KMS-11 (cell line): ENCODE measurements at regions not wholly inside any gene's neighbourhood (a gene's known extent, or its start where the extent isn't known, plus 50 kb on each side); places are given as distances from the start of the nearest gene placed in this dataset.

ENCODE experiments used
- H2AFZ ChIP-seq: fragments of 200-600 bp; sonication (generic); 2 replicates; pipeline ENCODE4 v1.6.1; 2016; ENCODE audit warnings: antibody characterized with exemption, mixed run types, low read depth
- H3K27ac ChIP-seq: fragments of 200-600 bp; sonication (generic); 2 replicates; pipeline ENCODE4 v1.6.1; 2016; ENCODE audit warnings: mild to moderate bottlenecking, mixed run types
- H3K27me3 ChIP-seq: fragments of 200-600 bp; sonication (generic); 2 replicates; pipeline ENCODE4 v1.6.1; 2017; ENCODE audit warnings: mild to moderate bottlenecking, low read depth, mixed run types, moderate library complexity; ENCODE audit not compliant: insufficient read depth
- H3K36me3 ChIP-seq: fragments of 200-600 bp; sonication (generic); 2 replicates; pipeline ENCODE4 v1.6.1; 2017; ENCODE audit warnings: mild to moderate bottlenecking, mixed run types; ENCODE audit not compliant: insufficient read depth
- H3K4me1 ChIP-seq: fragments of 200-600 bp; sonication (generic); 2 replicates; pipeline ENCODE4 v1.6.1; 2016; ENCODE audit warnings: mild to moderate bottlenecking, low read depth, mixed run types; ENCODE audit not compliant: poor library complexity, severe bottlenecking
- H3K4me2 ChIP-seq: fragments of 200-600 bp; sonication (generic); 2 replicates; pipeline ENCODE4 v1.7.0; 2016; ENCODE audit warnings: mild to moderate bottlenecking, mixed run types
- H3K4me3 ChIP-seq: fragments of 200-600 bp; sonication (generic); IDR thresholded peaks from 2 replicates; pipeline ENCODE4 v1.6.1; 2017; ENCODE audit warnings: low read depth, low read length, mixed read lengths; ENCODE audit not compliant: insufficient read depth
- H3K79me2 ChIP-seq: fragments of 200-600 bp; sonication (generic); 2 replicates; pipeline ENCODE4 v1.6.1; 2016; ENCODE audit warnings: low read depth, mixed run types; ENCODE audit not compliant: insufficient read depth
- H3K9ac ChIP-seq: fragments of 200-600 bp; sonication (generic); 2 replicates; pipeline ENCODE4 v1.6.1; 2016; ENCODE audit warnings: mild to moderate bottlenecking, mixed run types
- H4K20me1 ChIP-seq: fragments of 200-600 bp; sonication (generic); 2 replicates; pipeline ENCODE4 v1.6.1; 2016; ENCODE audit warnings: mild to moderate bottlenecking, mixed run types; ENCODE audit not compliant: insufficient read depth
- CTCF ChIP-seq: fragments of 200-600 bp; sonication (generic); conservative IDR thresholded peaks from 2 replicates; pipeline ENCODE4 v1.6.1; 2017; ENCODE audit warnings: low read depth, mild to moderate bottlenecking, antibody characterized with exemption, low read length, moderate library complexity, mixed read lengths

- Histone ChIP-seq H3K4me3 (no peak overlapping the region), H3K9ac (no peak overlapping the region), H4K20me1 (no peaks in the 10 kb centered on the region), H3K27me3 (no peaks in the 10 kb centered on the region), H3K4me1 (no peaks in the 10 kb centered on the region), H3K4me2 (no peak overlapping the region), H3K27ac (no peak overlapping the region), H3K79me2 (no peaks in the 10 kb centered on the region), H2AFZ (no peak overlapping the region), H3K36me3 (no peaks in the 10 kb centered on the region)
- TF ChIP-seq CTCF = no peak
Observed at GRCh38 chr6:17039266-17039665, 62.6 kb upstream of the STMND1 start.

DNA sequence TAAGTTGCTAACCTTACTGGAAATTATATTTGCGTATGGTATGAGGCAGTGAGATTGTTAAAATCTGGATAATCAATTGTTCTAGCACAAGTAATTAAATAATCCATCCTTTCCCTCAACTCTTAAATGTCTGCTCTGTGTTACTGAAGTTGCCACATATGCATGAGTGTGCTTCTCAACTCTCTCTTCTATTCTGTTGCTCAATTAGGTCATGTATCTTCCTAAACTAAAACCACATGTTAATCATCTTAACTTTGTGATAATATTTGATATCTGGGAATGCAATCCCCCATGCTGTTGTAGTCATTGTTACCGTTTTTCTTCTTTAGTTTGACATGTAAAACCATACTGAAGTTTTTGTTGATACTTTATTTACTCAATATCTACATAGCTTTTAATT is 63.5 kb upstream of the STMND1 start:
- H3K27ac ChIP-seq = no peak overlapping the region
- TF ChIP-seq CTCF = no peak
- H3K9ac ChIP-seq = no peak overlapping the region
- H4K20me1 ChIP-seq = no peaks in the 10 kb centered on the region
- no peaks in the 10 kb centered on the region for H3K27me3 ChIP-seq
- H3K4me3 ChIP-seq = no peak overlapping the region
- H3K79me2 ChIP-seq = no peaks in the 10 kb centered on the region
- H3K36me3 ChIP-seq = no peaks in the 10 kb centered on the region
- no peaks in the 10 kb centered on the region for H3K4me1 ChIP-seq
- H3K4me2 ChIP-seq = no peak overlapping the region
- H2AFZ ChIP-seq = no peak overlapping the region

DNA sequence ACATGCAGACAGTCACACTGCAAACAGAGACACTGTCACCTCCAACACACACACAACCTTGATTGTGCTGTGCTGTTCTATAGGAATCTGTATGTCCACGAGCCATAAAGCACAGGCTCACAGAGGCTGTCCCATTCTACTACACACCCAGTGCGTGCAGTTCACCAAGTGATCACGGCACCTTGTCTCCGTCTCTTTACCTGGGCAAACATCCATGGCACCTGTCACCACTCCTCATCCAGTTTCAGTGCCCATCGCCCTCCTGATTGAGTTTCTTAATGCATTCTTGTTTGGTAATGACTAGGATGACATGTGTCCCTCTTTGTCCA is 65.8 kb upstream of the STMND1 start:
- no peak overlapping the region for H3K27ac ChIP-seq
- H3K9ac ChIP-seq = no peak overlapping the region
- TF ChIP-seq CTCF = no peak
- no peak overlapping the region for H3K4me3 ChIP-seq
- H4K20me1 ChIP-seq = no peaks in the 10 kb centered on the region
- no peaks in the 10 kb centered on the region for H3K4me1 ChIP-seq
- H3K4me2 ChIP-seq = no peak overlapping the region
- H3K36me3 ChIP-seq = no peaks in the 10 kb centered on the region
- H3K27me3 ChIP-seq = no peaks in the 10 kb centered on the region
- no peak overlapping the region for H2AFZ ChIP-seq
- no peaks in the 10 kb centered on the region for H3K79me2 ChIP-seq

DNA sequence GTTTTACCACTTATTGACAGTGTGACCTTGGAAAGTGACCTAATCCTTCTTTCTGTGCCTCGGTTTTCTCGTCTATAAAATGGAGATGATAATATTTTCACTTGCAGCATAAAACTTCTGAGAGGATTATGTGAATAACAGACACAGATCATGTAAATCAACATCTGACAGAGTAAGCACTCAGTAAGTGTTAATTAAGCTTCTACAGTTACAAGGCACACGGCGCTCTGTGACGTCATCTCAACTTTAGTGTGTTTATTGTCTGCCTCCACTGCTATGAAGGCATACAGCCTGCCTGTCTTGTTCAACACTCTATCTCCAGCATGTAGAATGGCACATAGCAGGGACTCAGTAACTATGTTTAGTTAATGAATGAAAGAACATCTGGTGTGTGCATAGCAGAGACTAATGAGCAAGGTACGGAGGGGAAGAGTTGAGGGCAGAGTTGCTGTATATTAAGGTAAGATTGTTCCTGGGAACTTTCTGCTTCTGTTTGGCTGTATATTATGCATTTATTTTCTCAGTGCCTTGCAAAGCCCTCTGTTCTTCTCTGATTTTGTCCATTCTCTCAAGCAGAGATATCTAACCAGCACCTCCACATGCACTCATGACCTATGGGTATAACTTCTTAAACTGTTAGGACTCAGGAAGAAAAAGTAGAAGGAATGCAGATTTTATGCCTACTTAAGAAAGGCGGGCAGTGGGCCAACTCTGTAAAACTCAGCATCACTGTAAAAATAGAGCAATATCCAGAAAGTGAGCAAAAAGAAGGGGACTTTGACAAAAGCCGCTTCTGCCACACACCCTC is 66.4 kb upstream of the STMND1 start:
- no peaks in the 10 kb centered on the region for H3K36me3 ChIP-seq
- H3K27me3 ChIP-seq = no peaks in the 10 kb centered on the region
- no peak overlapping the region for H2AFZ ChIP-seq
- no peak overlapping the region for H3K4me3 ChIP-seq
- TF ChIP-seq CTCF = no peak
- no peaks in the 10 kb centered on the region for H3K4me1 ChIP-seq
- no peaks in the 10 kb centered on the region for H3K79me2 ChIP-seq
- no peak overlapping the region for H3K4me2 ChIP-seq
- no peak overlapping the region for H3K9ac ChIP-seq
- H4K20me1 ChIP-seq = no peaks in the 10 kb centered on the region
- H3K27ac ChIP-seq = no peak overlapping the region
